Fibroblast of the aortic adventitia (primary cell): ENCODE measurements at regions not wholly inside any gene's neighbourhood (a gene's known extent, or its start where the extent isn't known, plus 50 kb on each side); places are given as distances from the start of the nearest gene placed in this dataset.
"Not testable (repeated sequence)": the region's sequence is repeated elsewhere in the genome, so short reads cannot be mapped to it uniquely, and the experiment has no call there.

ENCODE experiments used
- DNase-seq: peaks from one replicate; pipeline ENCODE4 v3.0.0-alpha.2; 2010; ENCODE audit warnings: low read depth
- H3K4me3 ChIP-seq: 2 replicates; pipeline ENCODE4 v1.5.1; 2011; ENCODE audit warnings: low read depth, mild to moderate bottlenecking, control low read depth, low read length, moderate library complexity
- TF ChIP-seq, protein P1 (sequence below): IDR thresholded peaks from 2 replicates; pipeline ENCODE4 v1.5.1; 2011; ENCODE audit warnings: mild to moderate bottlenecking, low read length, control low read depth, inconsistent platforms; ENCODE audit not compliant: insufficient read depth

DNA sequence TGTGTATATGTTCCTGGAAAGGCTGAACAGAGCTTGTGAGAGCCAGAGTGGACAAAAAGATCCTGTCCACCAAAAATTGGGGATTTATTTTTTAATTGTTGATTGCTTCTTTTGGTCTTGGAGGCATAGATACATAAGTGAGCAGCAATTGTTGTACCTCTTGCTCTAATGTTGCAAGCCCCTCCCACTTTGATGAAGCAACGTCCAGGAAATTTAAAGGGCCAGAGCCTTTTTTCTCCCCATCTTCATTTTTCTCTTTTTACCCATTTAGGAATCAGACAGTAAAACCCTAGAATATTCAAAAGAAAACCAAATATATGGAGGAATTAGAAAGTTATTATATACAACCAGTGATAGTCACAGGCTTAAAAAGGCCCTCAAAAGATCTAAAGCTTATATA is 871.8 kb upstream of the NRXN1 start:
- H3K4me3 ChIP-seq, result no peak overlapping the region
- no peak for DNase-seq
- TF ChIP-seq, protein P1, sequence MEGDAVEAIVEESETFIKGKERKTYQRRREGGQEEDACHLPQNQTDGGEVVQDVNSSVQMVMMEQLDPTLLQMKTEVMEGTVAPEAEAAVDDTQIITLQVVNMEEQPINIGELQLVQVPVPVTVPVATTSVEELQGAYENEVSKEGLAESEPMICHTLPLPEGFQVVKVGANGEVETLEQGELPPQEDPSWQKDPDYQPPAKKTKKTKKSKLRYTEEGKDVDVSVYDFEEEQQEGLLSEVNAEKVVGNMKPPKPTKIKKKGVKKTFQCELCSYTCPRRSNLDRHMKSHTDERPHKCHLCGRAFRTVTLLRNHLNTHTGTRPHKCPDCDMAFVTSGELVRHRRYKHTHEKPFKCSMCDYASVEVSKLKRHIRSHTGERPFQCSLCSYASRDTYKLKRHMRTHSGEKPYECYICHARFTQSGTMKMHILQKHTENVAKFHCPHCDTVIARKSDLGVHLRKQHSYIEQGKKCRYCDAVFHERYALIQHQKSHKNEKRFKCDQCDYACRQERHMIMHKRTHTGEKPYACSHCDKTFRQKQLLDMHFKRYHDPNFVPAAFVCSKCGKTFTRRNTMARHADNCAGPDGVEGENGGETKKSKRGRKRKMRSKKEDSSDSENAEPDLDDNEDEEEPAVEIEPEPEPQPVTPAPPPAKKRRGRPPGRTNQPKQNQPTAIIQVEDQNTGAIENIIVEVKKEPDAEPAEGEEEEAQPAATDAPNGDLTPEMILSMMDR, result no peak

DNA sequence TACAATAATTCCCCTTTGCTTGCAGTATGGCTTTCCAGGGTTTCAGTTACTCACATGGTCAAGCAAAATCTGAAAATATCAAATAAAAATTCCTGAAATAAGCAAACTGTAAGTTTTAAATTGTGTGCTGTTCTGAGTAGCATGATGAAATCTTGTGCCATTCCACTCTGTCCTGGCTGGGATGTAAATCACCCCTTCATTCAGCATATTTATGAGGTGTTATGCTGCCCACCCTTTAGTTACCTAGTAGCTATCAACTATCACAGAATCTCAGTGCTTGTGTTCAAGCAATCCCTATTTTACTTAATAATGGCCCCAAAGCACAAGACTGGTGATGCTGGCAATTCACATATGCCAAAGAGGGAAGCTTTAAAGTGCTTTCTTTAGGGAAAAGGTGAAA is 867.7 kb upstream of the NRXN1 start:
- TF ChIP-seq, protein P1, result no peak
- no peak overlapping the region for H3K4me3 ChIP-seq
- DNase-seq, result no peak

DNA sequence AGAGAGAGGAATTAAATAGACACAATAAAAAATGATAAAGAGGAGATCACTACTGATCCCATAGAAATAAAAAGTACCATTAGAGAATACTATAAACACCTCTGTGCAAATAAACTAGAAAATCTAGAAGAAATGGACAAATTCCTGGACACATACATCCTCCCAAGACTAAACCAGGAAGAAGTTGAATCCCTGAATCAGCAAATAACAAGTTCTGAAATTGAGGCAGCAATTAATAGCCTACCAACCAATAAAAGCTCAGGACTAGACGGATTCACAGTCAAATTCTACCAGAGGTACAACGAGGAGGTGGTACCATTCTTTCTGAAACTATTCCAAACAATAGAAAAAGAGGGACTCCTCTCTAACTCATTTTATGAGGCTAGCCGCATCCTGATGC is 862.7 kb upstream of the NRXN1 start:
- not testable (repeated sequence) for DNase-seq, H3K4me3 ChIP-seq

DNA sequence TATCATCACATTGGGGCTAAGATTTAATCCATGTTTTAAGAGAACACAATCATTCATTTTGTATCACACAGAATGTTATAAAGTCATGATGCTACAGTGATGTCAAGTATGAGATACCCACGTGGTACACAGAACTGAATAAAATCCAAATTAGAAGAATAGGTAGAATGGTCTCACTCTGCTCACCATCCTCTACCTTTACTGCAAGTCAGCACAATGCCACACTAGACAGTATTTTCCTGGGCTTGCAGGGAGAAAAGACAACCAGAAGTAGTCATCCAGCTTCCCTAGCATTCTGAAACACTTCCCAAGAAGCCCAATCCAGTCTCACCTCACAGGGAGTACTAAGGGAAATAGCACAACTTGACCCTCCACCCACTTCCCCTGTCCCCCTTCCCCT is 856.2 kb upstream of the NRXN1 start:
- H3K4me3 ChIP-seq, result no peak overlapping the region
- TF ChIP-seq, protein P1, result no peak
- no peak for DNase-seq

DNA sequence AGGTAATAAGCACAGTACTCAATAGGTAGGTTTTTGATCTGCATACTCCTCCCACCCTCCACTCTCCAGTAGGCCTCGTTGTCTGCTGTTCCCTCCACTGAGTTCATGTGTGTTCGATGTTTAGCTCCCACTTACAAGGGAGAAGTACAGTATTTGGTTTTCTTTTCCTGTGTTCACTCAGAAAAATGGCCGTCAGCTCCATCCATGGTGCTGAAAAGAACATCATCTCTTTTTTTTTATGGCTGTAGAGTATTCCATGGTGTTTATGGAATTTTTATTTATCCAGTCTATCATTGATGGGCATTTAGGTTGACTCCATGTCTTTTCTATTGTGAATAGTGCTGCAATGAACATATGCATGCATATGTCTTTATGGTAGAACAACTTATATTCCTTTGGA is 849.7 kb upstream of the NRXN1 start:
- H3K4me3 ChIP-seq, result no peak overlapping the region
- DNase-seq, result no peak
- TF ChIP-seq, protein P1, result no peak

DNA sequence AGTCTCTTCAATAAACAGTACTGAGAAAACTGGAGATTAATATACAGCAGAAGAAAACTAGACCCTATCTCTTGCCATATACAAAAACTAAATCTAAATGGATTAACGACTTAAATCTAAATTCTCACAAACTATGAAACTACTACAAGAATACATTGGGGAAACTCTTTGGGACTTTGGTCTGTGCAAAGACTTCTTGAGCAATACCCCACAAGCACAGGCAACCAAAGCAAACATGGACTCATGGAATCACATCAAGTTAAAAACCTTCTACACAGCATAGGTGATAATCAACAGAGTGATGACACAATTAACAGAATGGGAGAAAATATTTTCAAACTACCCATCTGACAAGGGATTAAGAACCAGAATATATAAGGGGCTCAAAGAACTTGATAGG is 848.2 kb upstream of the NRXN1 start:
- TF ChIP-seq, protein P1, result no peak
- DNase-seq, result no peak
- no peak overlapping the region for H3K4me3 ChIP-seq

DNA sequence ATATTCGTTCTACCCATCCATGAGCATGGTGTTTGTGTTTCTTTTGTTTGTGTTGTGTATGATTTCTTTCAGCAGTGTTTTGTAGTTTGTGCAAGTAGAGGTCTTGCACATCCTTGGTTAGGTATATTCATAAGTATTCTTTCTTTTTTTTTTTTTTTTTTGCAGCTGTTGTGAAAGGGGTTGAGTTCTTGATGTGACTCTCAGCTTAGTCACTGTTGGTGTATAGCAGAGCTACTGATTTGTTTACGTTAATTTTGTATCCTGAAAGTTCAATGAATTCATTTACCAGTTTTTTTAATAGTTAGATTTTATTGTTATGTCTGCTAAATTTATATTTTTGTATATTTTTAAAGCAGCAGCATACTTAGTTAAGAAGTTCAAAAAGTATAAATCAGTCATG is 834.4 kb upstream of the NRXN1 start:
- no peak for DNase-seq
- TF ChIP-seq, protein P1, result no peak
- H3K4me3 ChIP-seq, result no peak overlapping the region

DNA sequence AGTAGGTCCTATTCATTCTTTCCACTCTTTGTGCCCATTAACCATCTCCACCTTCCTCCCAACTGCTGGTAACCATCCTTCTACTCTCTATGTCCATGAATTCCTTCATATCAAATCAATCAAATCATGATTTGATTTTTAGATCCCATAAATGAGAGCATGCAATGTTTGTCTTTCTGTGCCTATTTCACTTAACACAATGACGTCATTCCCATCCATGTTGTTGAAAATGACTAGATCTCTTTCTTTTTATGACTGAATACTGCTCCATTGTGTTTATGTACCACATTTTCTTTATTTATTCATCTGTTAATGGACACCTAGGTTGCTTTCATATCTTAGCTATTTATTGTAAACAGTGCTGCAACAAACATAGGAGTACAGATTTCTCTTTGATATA is 827.3 kb upstream of the NRXN1 start:
- no peak overlapping the region for H3K4me3 ChIP-seq
- TF ChIP-seq, protein P1, result no peak
- no peak for DNase-seq
